Adipocyte (in vitro differentiated cells): ENCODE measurements at regions not wholly inside any gene's neighbourhood (a gene's known extent, or its start where the extent isn't known, plus 50 kb on each side); places are given as distances from the start of the nearest gene placed in this dataset.
A peak's percentile ranks its signal among the peaks of the same experiment; 100 is the strongest.

Source experiments
- DNase-seq: peaks from one replicate; pipeline ENCODE4 v3.0.0-alpha.2; 2015; ENCODE audit warnings: low read depth
- H3K27me3 ChIP-seq: replicated peaks from 2 replicates; pipeline ENCODE4 v1.7.0; 2013; ENCODE audit warnings: mild to moderate bottlenecking, low read length, moderate library complexity; ENCODE audit not compliant: control insufficient read depth, insufficient read depth
- H3K36me3 ChIP-seq: 2 replicates; pipeline ENCODE4 v1.7.0; 2013; ENCODE audit warnings: low read length, mild to moderate bottlenecking, moderate library complexity; ENCODE audit not compliant: control insufficient read depth, insufficient read depth, severe bottlenecking
- H3K4me1 ChIP-seq: 2 replicates; pipeline ENCODE4 v1.7.0; 2013; ENCODE audit warnings: mild to moderate bottlenecking, low read length, moderate library complexity; ENCODE audit not compliant: control insufficient read depth, insufficient read depth
- H3K4me3 ChIP-seq: 2 replicates; pipeline ENCODE4 v1.7.0; 2013; ENCODE audit warnings: mild to moderate bottlenecking, low read length, moderate library complexity
- H3K9ac ChIP-seq: 2 replicates; pipeline ENCODE4 v1.7.0; 2013; ENCODE audit warnings: mild to moderate bottlenecking, low read length, moderate library complexity
- H3K9me3 ChIP-seq: 2 replicates; pipeline ENCODE4 v1.7.0; 2013; ENCODE audit warnings: mild to moderate bottlenecking, low read length, moderate library complexity; ENCODE audit not compliant: control insufficient read depth

DNA sequence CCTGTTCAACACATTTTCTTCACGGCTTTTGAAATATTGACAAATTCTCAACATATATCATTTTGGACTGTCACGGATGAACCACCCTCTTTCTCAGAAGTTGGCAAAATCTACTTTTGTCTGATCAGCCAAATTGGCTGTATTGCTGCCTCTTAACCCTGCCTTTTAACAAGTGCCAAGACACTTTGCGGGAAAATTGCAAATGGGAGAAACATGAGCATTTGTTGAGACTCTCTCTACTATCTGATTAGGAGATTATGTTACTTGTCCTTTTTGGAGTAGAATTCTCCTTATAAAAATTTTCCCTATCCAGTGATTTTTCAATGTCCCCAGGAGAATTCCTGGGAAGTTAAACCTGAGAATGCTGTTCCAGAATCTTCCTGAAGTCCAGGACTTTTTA lies 256.2 kb upstream of the ZSWIM2 start:
- H3K9me3 ChIP-seq, result no peaks in the 10 kb centered on the region
- no peak overlapping the region for H3K9ac ChIP-seq
- no peaks in the 10 kb centered on the region for H3K27me3 ChIP-seq
- no peak overlapping the region for H3K4me3 ChIP-seq
- no peak for DNase-seq
- peaks cover 7% of the 10 kb centered on the region for H3K4me1 ChIP-seq
- H3K36me3 ChIP-seq, result no peaks in the 10 kb centered on the region

DNA sequence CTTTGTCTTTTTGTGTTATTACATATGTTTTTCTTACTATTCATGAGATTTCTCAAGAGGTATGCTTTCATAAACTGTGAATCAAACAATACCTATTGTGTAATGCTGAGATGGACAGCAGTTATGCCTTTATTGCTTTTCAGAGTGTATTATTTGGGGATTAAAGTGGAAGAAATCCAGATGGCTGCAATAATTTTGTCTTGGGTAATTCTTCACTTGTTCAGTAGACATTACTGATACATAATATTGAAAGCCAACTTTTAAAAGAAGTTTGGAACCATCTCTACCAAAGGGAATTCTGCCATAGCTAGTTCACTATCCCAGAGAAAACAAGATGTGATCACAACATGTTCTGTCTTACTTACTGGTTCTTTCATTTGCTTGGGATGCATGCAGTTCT lies 253.4 kb upstream of the ZSWIM2 start:
- peak; percentile 85 for DNase-seq
- H3K9me3 ChIP-seq, result no peaks in the 10 kb centered on the region
- no peaks in the 10 kb centered on the region for H3K36me3 ChIP-seq
- peaks cover 7% of the 10 kb centered on the region for H3K4me1 ChIP-seq
- H3K9ac ChIP-seq, result no peak overlapping the region
- H3K4me3 ChIP-seq, result no peak overlapping the region
- no peaks in the 10 kb centered on the region for H3K27me3 ChIP-seq

DNA sequence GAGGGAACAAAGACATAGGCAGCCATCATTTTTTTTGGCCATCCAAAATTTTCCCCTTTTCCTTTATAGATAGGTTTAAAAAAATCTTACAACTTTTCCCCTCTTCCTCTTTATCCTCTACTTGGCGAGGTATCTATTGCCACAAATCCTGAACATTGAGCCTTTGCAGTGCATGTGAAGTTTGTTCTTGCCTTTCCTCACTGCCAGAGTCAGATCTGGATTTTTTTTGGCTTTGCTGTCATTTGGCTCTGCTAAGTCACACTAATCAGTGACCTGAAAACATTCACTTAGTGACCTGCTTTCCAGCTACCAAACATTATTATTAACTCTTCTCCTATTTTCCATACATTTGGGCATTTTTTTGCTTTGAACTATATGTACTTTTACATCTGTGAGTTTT lies 249.2 kb upstream of the ZSWIM2 start:
- H3K4me1 ChIP-seq, result peaks cover 4% of the 10 kb centered on the region
- no peaks in the 10 kb centered on the region for H3K36me3 ChIP-seq
- H3K4me3 ChIP-seq, result no peak overlapping the region
- no peak overlapping the region for H3K9ac ChIP-seq
- no peaks in the 10 kb centered on the region for H3K9me3 ChIP-seq
- H3K27me3 ChIP-seq, result no peaks in the 10 kb centered on the region
- DNase-seq, result no peak

DNA sequence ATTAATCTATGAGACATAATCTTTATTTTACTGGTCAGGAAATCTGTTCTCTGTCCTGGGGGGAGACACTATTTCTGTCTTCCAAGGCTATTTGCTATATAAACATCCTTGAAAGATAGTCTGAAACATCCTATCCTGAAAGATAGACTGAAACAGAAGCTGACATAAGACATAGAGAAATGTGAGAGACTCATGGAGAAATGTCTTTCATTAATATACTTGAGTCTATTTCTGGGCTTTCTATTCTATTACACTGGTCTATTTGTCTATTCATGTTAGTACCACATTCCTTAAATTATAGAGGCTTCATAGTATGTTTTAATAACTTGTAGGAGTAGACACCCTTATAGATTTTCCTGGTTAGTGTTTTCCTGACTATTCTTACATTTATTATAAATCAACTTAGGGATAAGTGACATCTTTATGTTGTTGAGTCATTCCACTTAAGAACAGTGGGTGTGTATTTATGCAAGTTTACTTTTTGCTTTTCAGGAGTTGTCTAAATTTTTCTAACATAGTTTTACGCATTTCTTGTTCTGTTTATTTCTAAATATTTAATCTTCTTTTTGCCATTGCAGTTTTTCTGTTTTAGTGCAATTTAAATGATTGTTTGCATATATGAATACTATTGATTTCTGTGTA lies 244.9 kb upstream of the ZSWIM2 start:
- DNase-seq, result no peak
- H3K27me3 ChIP-seq, result no peaks in the 10 kb centered on the region
- no peaks in the 10 kb centered on the region for H3K36me3 ChIP-seq
- H3K9ac ChIP-seq, result no peak overlapping the region
- peaks cover 4% of the 10 kb centered on the region for H3K4me1 ChIP-seq
- no peaks in the 10 kb centered on the region for H3K9me3 ChIP-seq
- no peak overlapping the region for H3K4me3 ChIP-seq

DNA sequence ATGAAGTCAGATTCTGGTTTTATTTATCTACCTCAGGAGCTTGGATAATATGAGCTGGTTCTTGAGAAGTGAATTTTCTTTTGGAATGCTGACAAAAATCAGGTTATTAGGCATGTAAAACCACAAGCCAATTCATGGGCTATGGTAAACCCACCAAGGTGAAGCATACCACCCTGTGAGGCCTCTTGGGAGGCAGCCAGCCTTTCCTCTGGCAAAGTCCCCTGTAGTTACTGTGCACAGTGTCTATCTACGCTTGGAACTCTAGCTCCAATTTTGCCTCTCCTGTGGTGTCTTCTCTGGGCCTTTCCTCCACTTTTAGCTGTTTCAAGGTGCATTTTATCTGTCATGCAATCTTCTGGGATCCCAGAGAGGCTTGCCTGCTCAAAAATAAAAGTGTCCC lies 242.7 kb upstream of the ZSWIM2 start:
- Histone ChIP-seq H3K36me3 (no peaks in the 10 kb centered on the region), H3K27me3 (no peaks in the 10 kb centered on the region), H3K4me3 (no peak overlapping the region), H3K9ac (no peak overlapping the region), H3K4me1 (peaks cover 4% of the 10 kb centered on the region), H3K9me3 (no peaks in the 10 kb centered on the region)
- no peak for DNase-seq

DNA sequence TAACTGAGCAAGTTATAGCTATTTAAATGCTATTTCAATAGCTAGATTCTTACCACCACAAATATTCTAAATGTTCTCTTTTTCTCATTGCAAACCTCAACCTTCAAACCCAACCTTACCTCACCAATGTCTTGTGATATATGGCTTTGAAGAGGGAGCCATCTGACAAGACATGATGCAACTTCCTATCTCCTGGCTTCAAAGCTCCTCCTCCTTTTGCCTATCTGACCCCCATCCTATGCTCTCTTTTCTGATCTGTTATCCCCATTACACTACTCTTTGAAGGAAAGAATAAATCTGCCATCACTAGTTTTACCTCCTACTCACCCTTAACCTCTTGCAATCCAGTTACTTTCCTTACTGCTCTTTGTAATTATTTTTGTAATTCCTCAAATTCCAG lies 235.6 kb upstream of the ZSWIM2 start:
- no peak overlapping the region for H3K9ac ChIP-seq
- no peaks in the 10 kb centered on the region for H3K9me3 ChIP-seq
- H3K27me3 ChIP-seq, result no peaks in the 10 kb centered on the region
- H3K36me3 ChIP-seq, result no peaks in the 10 kb centered on the region
- DNase-seq, result no peak
- H3K4me3 ChIP-seq, result no peak overlapping the region
- peaks cover 19% of the 10 kb centered on the region for H3K4me1 ChIP-seq

DNA sequence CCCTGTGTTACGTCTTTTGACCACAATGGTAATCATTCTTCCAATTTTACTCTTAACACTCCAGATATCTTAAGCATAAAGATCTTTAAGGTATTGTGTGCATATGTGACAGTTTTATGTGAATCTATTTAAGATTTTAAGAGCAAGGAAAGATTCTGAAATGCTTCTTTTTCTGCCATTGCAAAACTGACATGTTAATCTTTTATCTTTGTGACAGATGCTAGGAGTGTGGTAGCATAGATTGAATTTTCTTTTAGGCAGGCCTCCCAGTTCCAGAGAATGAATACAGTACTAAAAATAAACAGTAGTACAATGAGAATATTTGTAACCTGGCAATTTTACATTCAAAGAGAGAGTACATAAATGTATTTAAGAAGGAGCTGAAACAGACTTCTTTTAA lies 232.5 kb upstream of the ZSWIM2 start:
- Histone ChIP-seq H3K9ac (no peak overlapping the region), H3K4me3 (no peak overlapping the region), H3K27me3 (no peaks in the 10 kb centered on the region), H3K9me3 (no peaks in the 10 kb centered on the region), H3K36me3 (no peaks in the 10 kb centered on the region), H3K4me1 (peaks cover 35% of the 10 kb centered on the region)
- DNase-seq, result no peak

DNA sequence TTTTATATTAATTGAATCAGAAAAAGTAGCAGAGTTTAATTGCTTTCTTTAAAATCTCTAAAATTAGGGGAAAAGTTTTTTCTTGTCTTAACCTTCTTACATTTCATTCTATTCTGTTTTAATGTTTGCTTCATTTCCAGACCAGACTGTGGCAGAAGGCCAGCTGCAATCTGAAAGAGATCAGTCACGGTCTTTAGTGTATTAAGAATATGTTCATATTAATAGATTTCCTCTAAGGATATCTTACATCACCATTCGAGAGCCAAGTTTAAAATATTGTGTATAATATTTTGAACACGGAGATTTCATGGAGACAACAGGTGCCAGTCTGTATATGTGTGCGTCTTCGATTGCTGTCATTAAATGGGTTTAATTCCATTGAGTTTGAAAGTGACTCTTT lies 230.9 kb upstream of the ZSWIM2 start:
- peak; percentile 71 for DNase-seq
- Histone ChIP-seq H3K4me3 (no peak overlapping the region), H3K27me3 (no peaks in the 10 kb centered on the region), H3K4me1 (peaks cover 35% of the 10 kb centered on the region), H3K9me3 (peaks cover 3% of the 10 kb centered on the region), H3K9ac (peak overlapping the region; percentile 26), H3K36me3 (no peaks in the 10 kb centered on the region)

DNA sequence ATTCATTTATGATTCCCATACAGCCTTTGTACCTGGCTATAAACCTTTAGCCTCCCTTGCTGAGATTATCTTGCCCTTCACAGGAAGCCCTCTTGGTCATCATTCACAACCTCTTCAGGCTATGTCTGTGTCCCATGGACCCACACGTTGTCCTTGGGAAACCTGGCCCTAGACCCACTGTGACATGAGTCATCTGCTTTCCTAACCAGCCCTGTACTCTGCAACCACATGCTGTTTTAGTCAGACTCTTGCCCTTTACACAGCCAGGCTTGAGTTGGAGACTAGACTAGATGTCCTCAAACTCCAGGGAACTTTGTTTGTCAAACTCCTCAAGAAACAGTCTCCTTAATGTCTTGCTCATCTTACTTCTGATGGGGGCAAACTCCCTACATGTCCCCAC lies 229.3 kb upstream of the ZSWIM2 start:
- peak; percentile 53 for DNase-seq
- Histone ChIP-seq H3K9ac (peak overlapping the region; percentile 58), H3K9me3 (peaks cover 3% of the 10 kb centered on the region)

DNA sequence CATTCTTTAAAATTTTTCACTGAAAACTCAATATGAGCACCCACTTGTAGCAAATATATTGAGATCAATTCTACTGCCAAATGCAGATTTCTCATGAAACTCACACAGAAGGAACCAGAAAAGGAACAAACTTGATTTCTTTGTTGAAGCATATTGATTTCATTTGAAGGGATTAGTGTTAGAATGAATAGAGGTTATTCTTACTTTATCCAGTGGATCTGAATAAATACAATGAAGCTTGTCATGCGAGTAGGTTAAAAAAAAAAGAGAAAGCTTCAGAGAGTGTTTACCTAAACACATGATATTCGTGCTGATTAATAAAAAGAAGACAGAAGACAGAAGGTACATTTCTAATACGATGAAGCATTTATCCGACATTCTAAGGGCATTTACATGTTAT lies 226.7 kb upstream of the ZSWIM2 start:
- Histone ChIP-seq H3K36me3 (no peaks in the 10 kb centered on the region), H3K4me1 (peaks cover 23% of the 10 kb centered on the region), H3K27me3 (no peaks in the 10 kb centered on the region), H3K9ac (no peak overlapping the region), H3K4me3 (no peak overlapping the region), H3K9me3 (peaks cover 3% of the 10 kb centered on the region)
- DNase-seq, result peak; percentile 21

More for the DNA sequence above, 229.3 kb upstream of the ZSWIM2 start:
- Histone ChIP-seq H3K4me3 (no peak overlapping the region), H3K27me3 (no peaks in the 10 kb centered on the region), H3K4me1 (peaks cover 35% of the 10 kb centered on the region), H3K36me3 (no peaks in the 10 kb centered on the region)

DNA sequence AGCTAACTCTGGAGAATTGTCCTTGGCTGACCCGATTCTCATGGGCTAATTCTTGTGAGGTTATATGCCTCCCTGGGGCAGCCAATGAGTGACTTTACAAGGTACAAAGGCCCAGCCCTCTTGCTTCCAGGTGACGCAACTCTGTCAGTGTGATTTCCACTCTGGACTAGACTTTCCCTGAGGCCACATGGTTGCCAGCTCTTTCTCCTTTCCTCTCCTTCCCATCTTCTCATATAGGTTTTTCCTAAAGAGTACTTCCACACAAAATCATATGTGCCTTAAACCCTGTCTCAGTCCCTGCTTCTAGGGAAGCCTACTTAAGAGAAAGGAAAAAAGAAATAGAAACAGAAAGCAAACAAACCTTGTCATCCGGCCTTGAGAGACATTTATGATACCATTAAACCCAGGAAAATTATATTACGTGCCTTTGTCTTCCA lies 226.2 kb upstream of the ZSWIM2 start:
- Histone ChIP-seq H3K9ac (no peak overlapping the region), H3K4me3 (no peak overlapping the region), H3K9me3 (peaks cover 3% of the 10 kb centered on the region), H3K27me3 (no peaks in the 10 kb centered on the region), H3K4me1 (peaks cover 21% of the 10 kb centered on the region), H3K36me3 (no peaks in the 10 kb centered on the region)
- peak; percentile 38 for DNase-seq

DNA sequence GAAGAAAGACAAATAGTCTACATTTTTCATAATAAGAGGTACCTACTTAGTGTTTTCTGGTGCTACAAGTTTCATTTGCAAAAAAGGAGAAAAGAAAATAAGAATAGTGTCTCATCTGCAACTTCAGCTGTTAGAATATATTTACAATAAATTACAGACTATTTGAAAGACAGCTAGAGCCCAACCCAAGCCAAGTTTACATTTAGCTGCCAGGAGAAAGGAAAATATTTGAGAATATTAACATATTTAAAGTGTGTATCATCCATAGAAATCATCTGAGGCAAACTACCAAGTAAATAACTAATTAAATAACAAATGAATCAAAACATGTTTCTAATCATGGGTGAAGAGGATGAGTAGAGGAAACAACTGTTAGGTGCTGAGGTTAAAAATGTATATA lies 209.2 kb upstream of the ZSWIM2 start:
- Histone ChIP-seq H3K27me3 (no peaks in the 10 kb centered on the region), H3K4me3 (no peak overlapping the region), H3K9me3 (no peaks in the 10 kb centered on the region), H3K4me1 (peaks cover 11% of the 10 kb centered on the region), H3K36me3 (no peaks in the 10 kb centered on the region), H3K9ac (no peak overlapping the region)
- DNase-seq, result no peak
